Tibial artery (tissue), 4 donors: ENCODE measurements at regions not wholly inside any gene's neighbourhood (a gene's known extent, or its start where the extent isn't known, plus 50 kb on each side); places are given as distances from the start of the nearest gene placed in this dataset.

Source experiments
- DNase-seq, 2 donors: peaks; one replicate each; pipeline ENCODE4 v3.0.0-alpha.2; 2019
- H3K27ac ChIP-seq, 2 donors: fragments of 200-600 bp; sonication (generic) in 1 of 2; 1 replicate in 1 of 2; 2 replicates in 1 of 2; pipeline ENCODE4 v1.5.1; 2018 to 2019; ENCODE audit warnings: mild to moderate bottlenecking in 1 of 2
- H3K27me3 ChIP-seq, 2 donors: fragments of 200-600 bp; sonication (generic) in 1 of 2; one replicate each; pipeline versions ENCODE4 v1.5.1 to v1.6.0; 2016 to 2019
- H3K36me3 ChIP-seq, 3 donors: fragments of 200-600 bp; sonication (generic) in 2 of 3; one replicate each; pipeline ENCODE4 v1.5.1; 2016 to 2019; ENCODE audit warnings: mild to moderate bottlenecking in 2 of 3
- H3K4me1 ChIP-seq, 4 donors: fragments of 200-600 bp; sonication (generic) in 2 of 4; 1 replicate in 3 of 4; 2 replicates in 1 of 4; pipeline ENCODE4 v1.5.1; 2016 to 2019
- H3K4me3 ChIP-seq, 2 donors: fragments of 200-600 bp; sonication (generic) in 1 of 2; 1 replicate in 1 of 2; 2 replicates in 1 of 2; pipeline ENCODE4 v1.5.1; 2018 to 2019; ENCODE audit warnings: mild to moderate bottlenecking in 2 of 2
- H3K9me3 ChIP-seq, 3 donors: fragments of 200-600 bp; sonication (generic) in 1 of 3; one replicate each; pipeline ENCODE4 v1.5.1; 2016 to 2019
- intact Hi-C: fragments of 100-400 bp; cut with DNase I; formaldehyde crosslinking; loops from one replicate; pipeline ENCODE4 v1.15.0; 2023; ENCODE audit warnings: low total_unique reads
- TF ChIP-seq, protein P1 (sequence below), 2 experiments: fragments of 200-600 bp in 1 of 2; fragments of 450-650 bp in 1 of 2; IDR thresholded peaks; one replicate each; pipeline ENCODE4 v1.5.1; 2017 to 2019; ENCODE audit warnings: antibody characterized with exemption in 2 of 2, mild to moderate bottlenecking in 1 of 2, moderate library complexity in 1 of 2

DNA sequence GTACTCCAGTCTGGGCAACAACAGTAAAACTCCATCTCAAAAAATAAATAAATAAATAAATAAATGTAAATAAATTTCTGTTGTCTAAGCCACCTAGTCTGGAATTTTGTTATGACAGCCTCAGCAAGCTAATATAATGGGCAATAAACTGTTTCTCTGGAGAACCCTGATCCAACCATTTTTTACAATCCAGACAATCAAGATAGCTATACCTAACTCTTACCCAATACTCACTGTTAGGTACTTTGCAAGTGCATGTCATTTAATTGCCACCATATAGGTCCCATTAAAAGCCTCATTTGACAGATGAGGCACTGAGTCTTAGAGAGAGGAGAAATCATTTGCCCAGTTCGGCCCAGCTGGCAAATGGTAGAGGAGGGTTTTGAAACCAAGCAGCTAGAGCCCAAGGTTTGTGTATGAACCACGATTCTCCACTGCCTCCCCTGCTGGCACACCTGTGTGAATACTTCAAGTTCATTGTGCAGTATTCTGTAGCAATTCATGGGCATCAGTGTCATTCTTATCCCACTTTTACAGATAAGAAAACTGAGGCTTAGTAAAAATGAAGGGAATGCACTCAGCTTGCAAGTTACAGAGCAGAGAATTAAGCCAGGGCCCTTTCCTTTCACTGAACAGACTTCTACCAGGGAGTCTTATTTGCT is 107.0 kb upstream of the UBE2E1 start:
- H3K27me3 ChIP-seq: no peaks in the 10 kb centered on the region
- intact Hi-C loops: no loop called here
- TF ChIP-seq, protein P1, sequence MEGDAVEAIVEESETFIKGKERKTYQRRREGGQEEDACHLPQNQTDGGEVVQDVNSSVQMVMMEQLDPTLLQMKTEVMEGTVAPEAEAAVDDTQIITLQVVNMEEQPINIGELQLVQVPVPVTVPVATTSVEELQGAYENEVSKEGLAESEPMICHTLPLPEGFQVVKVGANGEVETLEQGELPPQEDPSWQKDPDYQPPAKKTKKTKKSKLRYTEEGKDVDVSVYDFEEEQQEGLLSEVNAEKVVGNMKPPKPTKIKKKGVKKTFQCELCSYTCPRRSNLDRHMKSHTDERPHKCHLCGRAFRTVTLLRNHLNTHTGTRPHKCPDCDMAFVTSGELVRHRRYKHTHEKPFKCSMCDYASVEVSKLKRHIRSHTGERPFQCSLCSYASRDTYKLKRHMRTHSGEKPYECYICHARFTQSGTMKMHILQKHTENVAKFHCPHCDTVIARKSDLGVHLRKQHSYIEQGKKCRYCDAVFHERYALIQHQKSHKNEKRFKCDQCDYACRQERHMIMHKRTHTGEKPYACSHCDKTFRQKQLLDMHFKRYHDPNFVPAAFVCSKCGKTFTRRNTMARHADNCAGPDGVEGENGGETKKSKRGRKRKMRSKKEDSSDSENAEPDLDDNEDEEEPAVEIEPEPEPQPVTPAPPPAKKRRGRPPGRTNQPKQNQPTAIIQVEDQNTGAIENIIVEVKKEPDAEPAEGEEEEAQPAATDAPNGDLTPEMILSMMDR (IDR thresholded peaks at IDR 0.05): no peak
- H3K27ac ChIP-seq: no peak overlapping the region
- no peaks in the 10 kb centered on the region for H3K4me1 ChIP-seq
- H3K36me3 ChIP-seq: no peaks in the 10 kb centered on the region
- no peaks in the 10 kb centered on the region for H3K9me3 ChIP-seq
- DNase-seq: no peak
- no peak overlapping the region for H3K4me3 ChIP-seq

DNA sequence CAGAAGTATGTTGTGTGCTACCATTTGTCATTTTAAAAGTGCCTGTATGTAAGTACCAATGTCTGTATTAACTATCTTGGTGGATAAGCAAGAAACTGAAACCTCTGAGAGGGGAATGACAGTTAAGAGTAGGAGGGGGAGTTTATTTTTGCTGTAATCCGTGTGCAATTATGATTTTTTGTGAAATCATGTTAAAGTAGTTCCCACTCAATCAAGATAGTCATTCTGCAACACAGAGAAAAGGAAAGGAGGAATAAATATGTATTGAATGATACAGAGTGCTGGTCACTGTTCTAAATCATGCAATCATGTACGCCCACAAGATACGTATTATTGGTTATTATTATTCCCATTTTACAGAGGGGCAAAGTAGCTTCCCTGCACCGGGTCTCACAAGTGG is 105.1 kb upstream of the UBE2E1 start:
- no peak overlapping the region for H3K27ac ChIP-seq
- H3K36me3 ChIP-seq: no peaks in the 10 kb centered on the region
- no peaks in the 10 kb centered on the region for H3K9me3 ChIP-seq
- DNase-seq: no peak
- H3K4me1 ChIP-seq: no peaks in the 10 kb centered on the region
- intact Hi-C loops: no loop called here
- no peaks in the 10 kb centered on the region for H3K27me3 ChIP-seq
- H3K4me3 ChIP-seq: no peak overlapping the region
- TF ChIP-seq, protein P1 (IDR thresholded peaks at IDR 0.05): no peak

DNA sequence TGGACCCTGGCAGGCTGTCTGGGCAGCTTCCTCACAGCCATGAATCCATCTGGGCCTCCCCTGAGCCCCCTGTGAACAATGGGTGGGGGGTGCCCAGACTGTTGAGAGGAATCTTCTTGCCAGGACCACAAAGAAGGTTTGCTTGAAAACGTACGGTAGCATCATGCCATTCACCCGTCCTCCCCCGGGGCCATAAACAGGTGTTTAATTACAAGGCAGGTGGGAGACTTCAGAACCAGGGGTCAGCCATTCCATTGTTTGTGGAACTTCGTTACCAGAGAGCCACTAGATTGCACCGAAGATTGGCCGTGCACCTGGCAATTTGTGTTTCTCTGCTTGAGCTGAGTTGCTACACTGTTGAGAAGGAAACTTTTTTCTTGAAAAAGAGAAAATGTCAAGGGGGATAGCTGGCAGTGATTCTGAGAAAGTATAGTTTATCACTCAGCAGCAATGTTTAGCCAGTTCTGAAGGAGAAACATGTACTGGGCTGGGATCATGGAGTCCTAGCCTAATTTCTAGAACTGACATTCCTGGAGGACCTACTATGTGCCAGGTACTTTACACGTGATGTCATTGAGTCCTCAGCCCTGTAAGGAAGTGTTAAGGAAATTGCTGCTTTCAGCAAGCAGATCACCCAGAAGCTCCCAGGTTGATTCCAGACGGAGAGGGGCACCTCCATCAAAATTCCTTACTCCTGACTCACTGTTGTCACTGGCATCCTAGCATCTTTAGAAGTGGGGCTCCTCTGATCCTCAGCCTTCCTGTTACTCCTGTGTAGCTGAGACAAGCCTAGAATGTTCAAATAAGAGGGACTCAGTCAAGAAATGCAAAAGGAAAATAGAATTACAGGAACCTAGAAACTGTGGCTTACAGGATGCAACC is 103.8 kb upstream of the UBE2E1 start:
- TF ChIP-seq, protein P1 (IDR thresholded peaks at IDR 0.05): no peak
- no peak overlapping the region for H3K4me3 ChIP-seq
- H3K36me3 ChIP-seq: no peaks in the 10 kb centered on the region
- H3K4me1 ChIP-seq: no peaks in the 10 kb centered on the region
- H3K27ac ChIP-seq: no peak overlapping the region
- no peaks in the 10 kb centered on the region for H3K27me3 ChIP-seq
- no peaks in the 10 kb centered on the region for H3K9me3 ChIP-seq
- intact Hi-C loops: no loop called here
- DNase-seq: no peak

DNA sequence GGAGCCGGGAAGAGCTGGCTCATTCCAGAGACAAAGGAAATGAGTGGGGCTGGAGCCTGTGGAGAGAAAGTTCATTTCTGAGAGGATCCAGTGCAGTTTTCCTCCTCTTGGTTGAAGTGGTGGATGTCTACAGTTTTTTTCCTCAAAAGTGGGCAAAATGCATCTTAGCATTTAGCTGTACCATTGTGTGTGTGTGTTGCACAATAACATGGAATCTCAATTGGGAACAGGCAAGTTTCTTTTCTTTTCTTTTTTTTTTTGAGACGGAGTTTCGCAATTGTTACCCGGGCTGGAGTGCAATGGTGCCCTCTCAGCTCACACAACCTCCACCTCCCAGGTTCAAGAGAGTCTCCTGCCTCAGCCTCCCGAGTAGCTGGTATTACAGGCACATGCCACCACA is 101.5 kb upstream of the UBE2E1 start:
- no peak overlapping the region for H3K4me3 ChIP-seq
- TF ChIP-seq, protein P1 (IDR thresholded peaks at IDR 0.05): no peak
- DNase-seq: no peak
- no peaks in the 10 kb centered on the region for H3K27me3 ChIP-seq
- H3K4me1 ChIP-seq: no peaks in the 10 kb centered on the region
- H3K9me3 ChIP-seq: no peaks in the 10 kb centered on the region
- H3K27ac ChIP-seq: no peak overlapping the region
- intact Hi-C loops: no loop called here
- H3K36me3 ChIP-seq: no peaks in the 10 kb centered on the region

DNA sequence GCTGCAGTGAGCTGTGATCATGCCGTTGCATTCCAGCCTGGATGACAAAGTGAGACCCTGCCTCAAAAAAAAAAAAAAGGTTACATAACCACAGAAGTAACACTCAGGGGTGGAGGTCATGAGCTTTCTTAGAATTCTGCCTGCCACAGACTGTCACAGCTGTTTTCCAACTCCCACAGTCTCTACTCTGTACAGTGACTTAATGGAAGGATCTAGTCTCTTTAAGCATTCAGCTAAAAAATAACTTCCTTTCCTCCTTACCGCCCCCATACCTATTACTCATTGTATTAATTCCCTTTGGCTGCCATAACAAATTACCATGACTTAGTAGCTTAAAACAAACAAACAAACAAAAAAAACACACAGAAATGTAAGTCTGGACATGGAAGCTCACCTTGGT is 99.6 kb upstream of the UBE2E1 start:
- Histone ChIP-seq H3K9me3 (no peaks in the 10 kb centered on the region), H3K36me3 (no peaks in the 10 kb centered on the region), H3K4me3 (no peak overlapping the region), H3K27ac (no peak overlapping the region), H3K27me3 (no peaks in the 10 kb centered on the region), H3K4me1 (no peaks in the 10 kb centered on the region)
- no peak for DNase-seq
- TF ChIP-seq, protein P1 (IDR thresholded peaks at IDR 0.05): no peak
- intact Hi-C loops: no loop called here
